ENCODE measurements at regions not wholly inside any gene's neighbourhood (a gene's known extent, or its start where the extent isn't known, plus 50 kb on each side); places are given as distances from the start of the nearest gene placed in this dataset.

GRCh38 chr13:30038884-30039283 lies 188.5 kb upstream of the UBL3 start:
- no peak for TF ChIP-seq EZH2phosphoT487 (IDR thresholded peaks at IDR 0.05; ENCODE audit: insufficient read depth, low read depth)
- no peak for TF ChIP-seq EZH2 (IDR thresholded peaks at IDR 0.05; ENCODE audit: insufficient read depth, poor library complexity, severe bottlenecking)
